DOHH2 (cell line): ENCODE measurements at regions not wholly inside any gene's neighbourhood (a gene's known extent, or its start where the extent isn't known, plus 50 kb on each side); places are given as distances from the start of the nearest gene placed in this dataset.

ENCODE experiments used
- H3F3A ChIP-seq: fragments of 200-600 bp; sonication (generic), shearing (Covaris generic); 2 replicates; pipeline ENCODE4 v1.6.0; 2016; ENCODE audit warnings: antibody characterized with exemption, mild to moderate bottlenecking; ENCODE audit not compliant: control insufficient read depth, insufficient read depth
- H3K27ac ChIP-seq: fragments of 200-600 bp; sonication (generic); 2 replicates; pipeline ENCODE4 v1.5.1; 2014; ENCODE audit warnings: low read depth, mild to moderate bottlenecking, low read length, moderate library complexity
- H3K27me3 ChIP-seq: fragments of 200-600 bp; sonication (generic); 2 replicates; pipeline ENCODE4 v1.6.1; 2014; ENCODE audit warnings: mild to moderate bottlenecking, low read length, mixed read lengths; ENCODE audit not compliant: control insufficient read depth
- H3K36me3 ChIP-seq: fragments of 200-600 bp; sonication (generic); 2 replicates; pipeline ENCODE4 v1.6.1; 2014; ENCODE audit warnings: mild to moderate bottlenecking, low read length, moderate library complexity, mixed read lengths; ENCODE audit not compliant: control insufficient read depth
- H3K4me1 ChIP-seq: fragments of 200-600 bp; sonication (generic); 2 replicates; pipeline ENCODE4 v1.6.1; 2014; ENCODE audit warnings: mild to moderate bottlenecking, low read length, mixed read lengths; ENCODE audit not compliant: control insufficient read depth
- H3K4me2 ChIP-seq: fragments of 200-600 bp; sonication (generic); 2 replicates; pipeline ENCODE4 v1.6.0; 2014; ENCODE audit warnings: mild to moderate bottlenecking, low read length, moderate library complexity
- H3K4me3 ChIP-seq: fragments of 200-600 bp; sonication (generic); 2 replicates; pipeline ENCODE4 v1.5.1; 2014; ENCODE audit warnings: mild to moderate bottlenecking, low read length, mixed read lengths
- H3K79me2 ChIP-seq: fragments of 200-600 bp; sonication (generic); 2 replicates; pipeline ENCODE4 v1.6.1; 2014; ENCODE audit warnings: mild to moderate bottlenecking, low read length, mixed read lengths; ENCODE audit not compliant: control insufficient read depth
- H3K9me2 ChIP-seq: fragments of 200-600 bp; sonication (generic); replicated peaks from 2 replicates; pipeline ENCODE4 v1.6.1; 2014; ENCODE audit warnings: mild to moderate bottlenecking, low read length, mixed read lengths; ENCODE audit not compliant: control insufficient read depth
- H3K9me3 ChIP-seq: fragments of 200-600 bp; sonication (generic); 2 replicates; pipeline ENCODE4 v1.6.1; 2014; ENCODE audit warnings: antibody characterized with exemption, low read length, mixed read lengths; ENCODE audit not compliant: control insufficient read depth, insufficient read depth
- H4K20me1 ChIP-seq: fragments of 200-600 bp; sonication (generic); 2 replicates; pipeline ENCODE4 v1.6.0; 2014; ENCODE audit warnings: low read depth, mild to moderate bottlenecking, antibody characterized with exemption, low read length, moderate library complexity; ENCODE audit not compliant: control insufficient read depth, insufficient read depth
- EZH2phosphoT487 ChIP-seq: fragments of 200-600 bp; sonication (generic); IDR thresholded peaks from 2 replicates; pipeline ENCODE4 v1.6.1; 2017; ENCODE audit warnings: borderline replicate concordance, mild to moderate bottlenecking, antibody characterized with exemption, low read length, moderate library complexity, mixed read lengths
- TF ChIP-seq, protein P1 (sequence below): fragments of 200-600 bp; sonication (generic); IDR thresholded peaks from one replicate; pipeline ENCODE4 v1.5.1; 2014; ENCODE audit warnings: antibody characterized with exemption, mild to moderate bottlenecking, low read depth, low read length; ENCODE audit not compliant: poor library complexity, severe bottlenecking

DNA sequence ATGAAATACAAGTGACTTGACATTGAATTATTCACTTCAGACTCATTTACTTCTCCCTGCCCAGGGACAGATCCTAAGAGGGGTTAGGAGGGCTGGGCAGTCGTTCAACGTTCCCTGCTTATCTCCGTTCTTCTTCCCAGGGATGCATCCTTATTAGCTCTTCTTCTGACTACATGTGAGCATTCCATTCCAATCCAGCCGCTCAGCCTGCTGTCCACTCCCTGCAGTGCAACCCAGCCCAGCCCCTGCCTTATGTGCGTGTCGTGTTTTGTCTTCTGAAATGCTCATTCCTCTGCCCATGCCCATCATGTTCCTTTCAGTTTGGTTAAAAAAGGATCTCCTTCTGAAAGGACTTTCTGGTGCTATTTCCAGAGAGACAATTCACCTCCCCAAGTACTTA is 64.7 kb upstream of the PALM2AKAP2 start:
- Histone ChIP-seq H3K36me3 (no peaks in the 10 kb centered on the region), H3K9me3 (no peaks in the 10 kb centered on the region), H3K9me2 (no peaks in the 10 kb centered on the region), H3K4me2 (no peak overlapping the region), H3K79me2 (no peaks in the 10 kb centered on the region), H3K27me3 (no peaks in the 10 kb centered on the region; the same call in 1 of the 2 replicates), H3K4me1 (no peaks in the 10 kb centered on the region), H3K4me3 (no peak overlapping the region), H3F3A (no peaks in the 10 kb centered on the region), H4K20me1 (no peaks in the 10 kb centered on the region), H3K27ac (no peak overlapping the region)
- no peak for TF ChIP-seq EZH2phosphoT487
- TF ChIP-seq, protein P1, sequence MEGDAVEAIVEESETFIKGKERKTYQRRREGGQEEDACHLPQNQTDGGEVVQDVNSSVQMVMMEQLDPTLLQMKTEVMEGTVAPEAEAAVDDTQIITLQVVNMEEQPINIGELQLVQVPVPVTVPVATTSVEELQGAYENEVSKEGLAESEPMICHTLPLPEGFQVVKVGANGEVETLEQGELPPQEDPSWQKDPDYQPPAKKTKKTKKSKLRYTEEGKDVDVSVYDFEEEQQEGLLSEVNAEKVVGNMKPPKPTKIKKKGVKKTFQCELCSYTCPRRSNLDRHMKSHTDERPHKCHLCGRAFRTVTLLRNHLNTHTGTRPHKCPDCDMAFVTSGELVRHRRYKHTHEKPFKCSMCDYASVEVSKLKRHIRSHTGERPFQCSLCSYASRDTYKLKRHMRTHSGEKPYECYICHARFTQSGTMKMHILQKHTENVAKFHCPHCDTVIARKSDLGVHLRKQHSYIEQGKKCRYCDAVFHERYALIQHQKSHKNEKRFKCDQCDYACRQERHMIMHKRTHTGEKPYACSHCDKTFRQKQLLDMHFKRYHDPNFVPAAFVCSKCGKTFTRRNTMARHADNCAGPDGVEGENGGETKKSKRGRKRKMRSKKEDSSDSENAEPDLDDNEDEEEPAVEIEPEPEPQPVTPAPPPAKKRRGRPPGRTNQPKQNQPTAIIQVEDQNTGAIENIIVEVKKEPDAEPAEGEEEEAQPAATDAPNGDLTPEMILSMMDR = no peak

DNA sequence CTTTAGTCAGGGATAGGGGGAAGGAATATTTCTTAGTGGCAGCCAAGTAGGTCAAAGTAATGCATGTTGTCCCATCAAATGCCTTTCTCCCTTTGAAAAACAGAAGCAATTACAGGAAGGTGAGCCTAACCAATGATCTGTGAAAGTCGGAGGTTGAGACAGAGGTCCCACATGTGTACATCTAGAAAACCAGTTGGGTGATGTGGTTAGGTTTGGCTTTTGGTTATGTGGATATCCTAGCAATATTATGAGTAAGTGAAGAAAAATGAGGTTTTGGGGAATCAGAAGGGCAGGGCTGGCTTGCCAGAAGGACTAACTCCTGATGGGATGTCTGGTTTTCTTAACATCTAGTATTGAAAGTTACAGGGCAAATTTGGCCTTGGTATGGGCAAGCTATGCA is 63.4 kb upstream of the PALM2AKAP2 start:
- no peaks in the 10 kb centered on the region for H3K9me2 ChIP-seq
- H3K79me2 ChIP-seq = no peaks in the 10 kb centered on the region
- no peaks in the 10 kb centered on the region for H3K36me3 ChIP-seq
- no peaks in the 10 kb centered on the region for H3K4me1 ChIP-seq
- no peak overlapping the region for H3K27ac ChIP-seq
- H3K9me3 ChIP-seq = no peaks in the 10 kb centered on the region
- no peaks in the 10 kb centered on the region; the same call in 1 of the 2 replicates for H3K27me3 ChIP-seq
- no peak for TF ChIP-seq EZH2phosphoT487
- TF ChIP-seq, protein P1 = no peak
- no peak overlapping the region for H3K4me2 ChIP-seq
- H4K20me1 ChIP-seq = no peaks in the 10 kb centered on the region
- H3F3A ChIP-seq = no peaks in the 10 kb centered on the region
- no peak overlapping the region for H3K4me3 ChIP-seq

DNA sequence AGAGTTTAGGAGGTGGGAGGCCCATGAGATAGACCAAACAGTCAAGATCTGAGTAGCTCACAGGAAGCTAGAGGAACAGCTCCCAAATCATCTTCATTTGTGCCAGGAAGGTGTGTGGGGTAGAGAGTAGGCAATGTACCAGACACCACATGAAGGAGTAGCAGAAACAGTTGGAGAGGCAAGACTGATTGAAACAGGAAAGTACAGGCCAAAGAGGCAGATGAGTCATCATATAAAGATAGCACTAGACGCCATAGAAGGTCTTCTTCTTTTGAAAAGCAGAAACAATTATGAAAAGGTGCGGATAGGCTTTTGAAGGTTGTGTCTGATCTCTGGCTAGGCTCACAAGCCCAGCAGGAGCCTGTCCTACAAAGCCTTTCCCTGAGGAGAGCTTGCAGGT is 62.7 kb upstream of the PALM2AKAP2 start:
- H3K4me1 ChIP-seq = no peaks in the 10 kb centered on the region
- H3K9me3 ChIP-seq = no peaks in the 10 kb centered on the region
- H3K4me2 ChIP-seq = no peak overlapping the region
- no peaks in the 10 kb centered on the region for H3K9me2 ChIP-seq
- H3K79me2 ChIP-seq = no peaks in the 10 kb centered on the region
- no peak for TF ChIP-seq EZH2phosphoT487
- no peaks in the 10 kb centered on the region; the same call in 1 of the 2 replicates for H3K27me3 ChIP-seq
- H3F3A ChIP-seq = no peaks in the 10 kb centered on the region
- H3K27ac ChIP-seq = no peak overlapping the region
- no peak overlapping the region for H3K4me3 ChIP-seq
- H4K20me1 ChIP-seq = no peaks in the 10 kb centered on the region
- H3K36me3 ChIP-seq = no peaks in the 10 kb centered on the region

DNA sequence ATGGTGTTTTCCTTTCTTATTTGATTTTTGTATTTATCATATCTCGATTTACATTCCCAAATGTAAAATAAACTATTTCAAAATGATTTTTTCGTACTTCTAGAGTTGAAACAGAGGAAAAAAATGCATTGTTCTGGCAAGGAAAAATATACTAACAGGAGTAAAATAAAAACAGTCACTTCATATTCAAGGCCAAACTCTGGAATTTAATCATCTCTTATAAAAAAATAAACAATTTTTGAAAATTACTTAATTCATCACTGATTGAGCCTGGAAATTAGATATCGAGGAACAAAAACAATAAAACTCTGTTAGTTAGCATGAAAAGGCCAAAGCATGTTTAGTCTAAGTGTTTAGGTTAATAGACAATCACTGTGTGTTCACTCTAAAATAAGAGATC is 61.1 kb upstream of the PALM2AKAP2 start:
- Histone ChIP-seq H3K4me3 (no peak overlapping the region), H3K4me1 (no peaks in the 10 kb centered on the region), H3K27me3 (no peaks in the 10 kb centered on the region; the same call in 1 of the 2 replicates), H3K9me2 (no peaks in the 10 kb centered on the region), H3K9me3 (no peaks in the 10 kb centered on the region), H3K79me2 (no peaks in the 10 kb centered on the region), H3K27ac (no peak overlapping the region), H4K20me1 (no peaks in the 10 kb centered on the region), H3K4me2 (no peak overlapping the region), H3K36me3 (no peaks in the 10 kb centered on the region), H3F3A (no peaks in the 10 kb centered on the region)
- TF ChIP-seq EZH2phosphoT487 = no peak
- TF ChIP-seq, protein P1 = no peak
